ENCODE measurements at regions not wholly inside any gene's neighbourhood (a gene's known extent, or its start where the extent isn't known, plus 50 kb on each side); places are given as distances from the start of the nearest gene placed in this dataset.

GRCh38 chr7:52877240-52877639, 158.2 kb upstream of the POM121L12 start:
- Histone ChIP-seq H3K4me3 (no peak overlapping the region), H3K36me3 (no peaks in the 10 kb centered on the region), H3K9me3 (no peaks in the 10 kb centered on the region), H3K27ac (replicated peaks in 1 of 4) (no peak overlapping the region), H3K27me3 (no peaks in the 10 kb centered on the region), H3K4me1 (no peaks in the 10 kb centered on the region)
- DNase-seq (ENCODE audit: extremely low spot score), result no peak
- TF ChIP-seq CTCF (IDR thresholded peaks at IDR 0.05) (no peak), POLR2A (IDR thresholded peaks at IDR 0.05; ENCODE audit: low read depth) (no peak), EP300 (IDR thresholded peaks at IDR 0.05) (no peak), POLR2AphosphoS5 (IDR thresholded peaks at IDR 0.05) (no peak)
- intact Hi-C loops (cut with DNase I), result no loop called here
- 55% methylated on average over 2 of the region's 2 CpGs for WGBS

- intact Hi-C loops (cut with DNase I), result no loop called here
- DNase-seq (ENCODE audit: extremely low spot score), result no peak
- Histone ChIP-seq H3K4me1 (no peaks in the 10 kb centered on the region), H3K27ac (replicated peaks in 1 of 4) (no peak overlapping the region), H3K9me3 (no peaks in the 10 kb centered on the region), H3K36me3 (no peaks in the 10 kb centered on the region), H3K27me3 (no peaks in the 10 kb centered on the region), H3K4me3 (no peak overlapping the region)
- 74% methylated on average over 3 of the region's 3 CpGs for WGBS
- no peak for TF ChIP-seq POLR2AphosphoS5 (IDR thresholded peaks at IDR 0.05)
- TF ChIP-seq EP300 (IDR thresholded peaks at IDR 0.05), result no peak
Observed at GRCh38 chr7:52876402-52876801, 159.0 kb upstream of the POM121L12 start.

GRCh38 chr7:52863652-52864051, 171.8 kb upstream of the POM121L12 start:
- Histone ChIP-seq H3K4me3 (no peak overlapping the region), H3K36me3 (no peaks in the 10 kb centered on the region), H3K4me1 (no peaks in the 10 kb centered on the region), H3K9me3 (peaks cover 0 to 24% (median 15%) of the 10 kb centered on the region in 4 donors), H3K27me3 (no peaks in the 10 kb centered on the region), H3K27ac (replicated peaks in 1 of 4) (no peak overlapping the region)
- WGBS, result 70% methylated on average over 2 of the region's 2 CpGs
- TF ChIP-seq POLR2AphosphoS5 (IDR thresholded peaks at IDR 0.05) (no peak), POLR2A (IDR thresholded peaks at IDR 0.05; ENCODE audit: low read depth) (no peak), CTCF (IDR thresholded peaks at IDR 0.05) (no peak), EP300 (IDR thresholded peaks at IDR 0.05) (no peak)
- intact Hi-C loops (cut with DNase I), result no loop called here
- DNase-seq (ENCODE audit: extremely low spot score), result no peak

GRCh38 chr7:52862321-52862720, 173.1 kb upstream of the POM121L12 start:
- no peak for DNase-seq (ENCODE audit: extremely low spot score)
- Histone ChIP-seq H3K4me1 (no peaks in the 10 kb centered on the region), H3K4me3 (no peak overlapping the region), H3K9me3 (peaks cover 0 to 24% (median 15%) of the 10 kb centered on the region in 4 donors), H3K27ac (replicated peaks in 1 of 4) (no peak overlapping the region), H3K36me3 (no peaks in the 10 kb centered on the region), H3K27me3 (no peaks in the 10 kb centered on the region)
- no peak for TF ChIP-seq EP300 (IDR thresholded peaks at IDR 0.05)
- no peak for TF ChIP-seq POLR2AphosphoS5 (IDR thresholded peaks at IDR 0.05)
- no peak for TF ChIP-seq CTCF (IDR thresholded peaks at IDR 0.05)
- TF ChIP-seq POLR2A (IDR thresholded peaks at IDR 0.05; ENCODE audit: low read depth), result no peak
- intact Hi-C loops (cut with DNase I), result no loop called here
- 88% methylated on average over 3 of the region's 3 CpGs for WGBS

- 0% methylated on average over 1 of the region's 1 CpG for WGBS
- Histone ChIP-seq H3K9me3 (no peaks in the 10 kb centered on the region), H3K27ac (replicated peaks in 1 of 4) (no peak overlapping the region), H3K4me3 (no peak overlapping the region), H3K27me3 (no peaks in the 10 kb centered on the region), H3K36me3 (no peaks in the 10 kb centered on the region), H3K4me1 (no peaks in the 10 kb centered on the region)
- intact Hi-C loops (cut with DNase I), result no loop called here
- DNase-seq (ENCODE audit: extremely low spot score), result no peak
- TF ChIP-seq EP300 (IDR thresholded peaks at IDR 0.05) (no peak), POLR2AphosphoS5 (IDR thresholded peaks at IDR 0.05) (no peak), CTCF (IDR thresholded peaks at IDR 0.05) (no peak), POLR2A (IDR thresholded peaks at IDR 0.05; ENCODE audit: low read depth) (no peak)
Observed at GRCh38 chr7:52857367-52857766, 178.1 kb upstream of the POM121L12 start.
